CD4-positive, alpha-beta T cell treated with Interleukin-6 at 100 ng/mL for 8 hours (primary cell): ENCODE measurements at regions not wholly inside any gene's neighbourhood (a gene's known extent, or its start where the extent isn't known, plus 50 kb on each side); places are given as distances from the start of the nearest gene placed in this dataset.

Source experiments
- DNase-seq: peaks from one replicate; pipeline ENCODE4 v3.0.0-alpha.2; 2020; ENCODE audit warnings: mixed read lengths, low spot score

- no peak for DNase-seq
These were observed 414.0 kb upstream of the OPRM1 start for GRCh38 chr6:153625089-153625488.

GRCh38 chr6:153624528-153624927 lies 414.5 kb upstream of the OPRM1 start:
- no peak for DNase-seq

GRCh38 chr6:153623496-153623895 lies 415.5 kb upstream of the OPRM1 start:
- DNase-seq: no peak

GRCh38 chr6:153621491-153621890 lies 417.5 kb upstream of the OPRM1 start:
- DNase-seq: no peak

- DNase-seq: no peak
These were observed 418.0 kb upstream of the OPRM1 start for GRCh38 chr6:153621070-153621469.

- DNase-seq: no peak
These were observed 420.4 kb upstream of the OPRM1 start for GRCh38 chr6:153618371-153619322.

- no peak for DNase-seq
These were observed 422.5 kb upstream of the OPRM1 start for GRCh38 chr6:153616506-153616905.

GRCh38 chr6:153613719-153614455 lies 425.2 kb upstream of the OPRM1 start:
- DNase-seq: no peak

GRCh38 chr6:153602401-153602800 lies 436.6 kb upstream of the OPRM1 start:
- DNase-seq: no peak

- DNase-seq: no peak
These were observed 439.1 kb upstream of the OPRM1 start for GRCh38 chr6:153599901-153600300.

- no peak for DNase-seq
These were observed 443.1 kb upstream of the OPRM1 start for GRCh38 chr6:153595903-153596302.

- no peak for DNase-seq
These were observed 444.2 kb upstream of the OPRM1 start for GRCh38 chr6:153594871-153595270.

- DNase-seq: no peak
These were observed 447.9 kb upstream of the OPRM1 start for GRCh38 chr6:153591159-153591558.

GRCh38 chr6:153590411-153590810 lies 448.6 kb upstream of the OPRM1 start:
- no peak for DNase-seq

- DNase-seq: no peak
These were observed 450.7 kb upstream of the OPRM1 start for GRCh38 chr6:153588330-153588729.

GRCh38 chr6:153583685-153584084 lies 452.6 kb upstream of the RGS17 start:
- DNase-seq: no peak

GRCh38 chr6:153580776-153581175 lies 449.7 kb upstream of the RGS17 start:
- no peak for DNase-seq

GRCh38 chr6:153575528-153575927 lies 444.4 kb upstream of the RGS17 start:
- no peak for DNase-seq

GRCh38 chr6:153574231-153574630 lies 443.1 kb upstream of the RGS17 start:
- no peak for DNase-seq

GRCh38 chr6:153572371-153572770 lies 441.3 kb upstream of the RGS17 start:
- DNase-seq: no peak

- no peak for DNase-seq
These were observed 437.5 kb upstream of the RGS17 start for GRCh38 chr6:153568628-153569027.

- DNase-seq: no peak
These were observed 433.7 kb upstream of the RGS17 start for GRCh38 chr6:153564803-153565202.

GRCh38 chr6:153563001-153563400 lies 431.9 kb upstream of the RGS17 start:
- no peak for DNase-seq
